ENCODE measurements at regions not wholly inside any gene's neighbourhood (a gene's known extent, or its start where the extent isn't known, plus 50 kb on each side); places are given as distances from the start of the nearest gene placed in this dataset.

DNA sequence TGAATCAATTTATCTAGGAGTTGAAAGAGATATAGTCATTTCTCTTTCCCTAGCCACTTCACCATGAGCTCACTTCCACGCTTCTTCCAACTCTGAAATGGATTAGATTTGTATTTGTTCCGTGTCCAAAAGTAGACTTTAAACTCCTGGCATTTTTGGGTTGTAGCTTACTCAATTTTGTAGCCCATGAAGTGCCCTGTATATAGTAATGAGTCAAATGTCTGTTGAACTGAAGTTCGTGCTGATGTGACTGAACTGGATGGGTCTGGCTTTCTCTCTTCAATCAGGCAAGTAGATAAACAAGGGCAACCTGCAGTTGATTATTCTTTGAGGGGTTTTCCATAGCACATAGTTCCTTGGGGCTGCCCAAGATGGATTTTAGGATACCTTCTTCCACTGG is 450.6 kb downstream of the SH2D1A start:
- ChIA-PET CTCF (no interaction called here), POLR2A (no interaction called here)
- Histone ChIP-seq H3K36me3 (replicated peaks in 1 of 2; ENCODE audit: control extremely low read depth in 1 of 2, control insufficient read depth in 1 of 2, extremely low read depth in 1 of 2, insufficient read depth in 2 of 2, low read length in 1 of 2) (no peaks in the 10 kb centered on the region), H3K27ac (ENCODE audit: low read length in 2 of 2) (no peak overlapping the region), H3K4me1 (ENCODE audit: control insufficient read depth in 2 of 2, insufficient read depth in 2 of 2, low read length in 2 of 2) (no peaks in the 10 kb centered on the region), H2AFZ (ENCODE audit: insufficient read depth, low read depth, low read length, poor library complexity, severe bottlenecking) (no peak overlapping the region), H3K79me2 (ENCODE audit: control insufficient read depth, insufficient read depth, low read length) (no peaks in the 10 kb centered on the region), H3K4me2 (replicated peaks; ENCODE audit: low read depth, low read length, poor library complexity, severe bottlenecking) (no peak overlapping the region), H3K4me3 (ENCODE audit: control extremely low read depth in 1 of 5, extremely low read depth in 1 of 5, insufficient read depth in 1 of 5, low read depth in 2 of 5, low read length in 4 of 5) (no peak overlapping the region), H3K9me3 (ENCODE audit: control extremely low read depth in 1 of 3, control insufficient read depth in 2 of 3, insufficient read depth in 1 of 3, low read length in 2 of 3) (no peaks in the 10 kb centered on the region), H3K9ac (ENCODE audit: low read length) (no peak overlapping the region), H3K27me3 (replicated peaks in 1 of 4; ENCODE audit: control extremely low read depth in 1 of 4, control insufficient read depth in 3 of 4, insufficient read depth in 4 of 4, low read length in 3 of 4) (no peaks in the 10 kb centered on the region), H4K20me1 (ENCODE audit: control insufficient read depth, insufficient read depth, low read length, poor library complexity, severe bottlenecking) (no peaks in the 10 kb centered on the region)
- Mint-ChIP-seq H3K27ac (no peak overlapping the region), H3K27me3 (no peaks in the 10 kb centered on the region), H3K4me1 (no peaks in the 10 kb centered on the region), H3K4me3 (no peak overlapping the region), H3K9me3 (ENCODE audit: insufficient read depth) (peaks cover 6% of the 10 kb centered on the region)
- ATAC-seq (ENCODE audit: low read depth) (no peak), DNase-seq (no peak)
- no CpG with 5 or more reads among the region's 3 CpGs for WGBS (ENCODE audit: insufficient coverage)
- intact Hi-C loops (cut with micrococcal nuclease) = no loop called here
- no peak for TF ChIP-seq EZH2 (IDR thresholded peaks at IDR 0.05; ENCODE audit: borderline replicate concordance, insufficient read depth, low read depth, low read length, poor library complexity, severe bottlenecking)
- TF ChIP-seq, protein P1, sequence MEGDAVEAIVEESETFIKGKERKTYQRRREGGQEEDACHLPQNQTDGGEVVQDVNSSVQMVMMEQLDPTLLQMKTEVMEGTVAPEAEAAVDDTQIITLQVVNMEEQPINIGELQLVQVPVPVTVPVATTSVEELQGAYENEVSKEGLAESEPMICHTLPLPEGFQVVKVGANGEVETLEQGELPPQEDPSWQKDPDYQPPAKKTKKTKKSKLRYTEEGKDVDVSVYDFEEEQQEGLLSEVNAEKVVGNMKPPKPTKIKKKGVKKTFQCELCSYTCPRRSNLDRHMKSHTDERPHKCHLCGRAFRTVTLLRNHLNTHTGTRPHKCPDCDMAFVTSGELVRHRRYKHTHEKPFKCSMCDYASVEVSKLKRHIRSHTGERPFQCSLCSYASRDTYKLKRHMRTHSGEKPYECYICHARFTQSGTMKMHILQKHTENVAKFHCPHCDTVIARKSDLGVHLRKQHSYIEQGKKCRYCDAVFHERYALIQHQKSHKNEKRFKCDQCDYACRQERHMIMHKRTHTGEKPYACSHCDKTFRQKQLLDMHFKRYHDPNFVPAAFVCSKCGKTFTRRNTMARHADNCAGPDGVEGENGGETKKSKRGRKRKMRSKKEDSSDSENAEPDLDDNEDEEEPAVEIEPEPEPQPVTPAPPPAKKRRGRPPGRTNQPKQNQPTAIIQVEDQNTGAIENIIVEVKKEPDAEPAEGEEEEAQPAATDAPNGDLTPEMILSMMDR (IDR thresholded peaks at IDR 0.05) = no peak

DNA sequence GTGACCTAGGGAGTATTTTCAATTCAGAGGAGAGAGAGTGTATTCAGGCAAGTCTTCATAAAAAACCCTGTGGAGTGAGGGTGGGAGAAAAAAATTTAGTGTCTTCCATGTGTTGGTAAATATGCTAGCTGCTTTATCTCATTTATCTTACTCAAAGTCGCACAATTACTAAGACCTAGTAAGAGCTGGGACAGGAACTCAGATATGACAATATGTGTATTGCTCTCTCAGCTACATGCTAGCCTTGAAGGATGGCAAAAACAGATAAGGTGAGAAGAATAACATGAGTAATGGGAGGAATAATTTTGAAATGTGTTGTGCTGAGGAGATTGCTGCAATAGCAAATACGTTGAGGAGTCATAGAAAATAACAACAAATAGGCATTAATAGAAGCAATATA is 458.6 kb downstream of the SH2D1A start:
- CTCF ChIA-PET = no interaction called here
- H3K27me3 ChIP-seq (replicated peaks in 1 of 4; ENCODE audit: control extremely low read depth in 1 of 4, control insufficient read depth in 3 of 4, insufficient read depth in 4 of 4, low read length in 3 of 4) = no peaks in the 10 kb centered on the region
- no peak overlapping the region for H3K27ac ChIP-seq (ENCODE audit: low read length in 2 of 2)
- no peak overlapping the region for H3K4me3 Mint-ChIP-seq
- H3K9me3 ChIP-seq (ENCODE audit: control extremely low read depth in 1 of 3, control insufficient read depth in 2 of 3, insufficient read depth in 1 of 3, low read length in 2 of 3) = no peaks in the 10 kb centered on the region
- H3K9ac ChIP-seq (ENCODE audit: low read length) = no peak overlapping the region
- H3K4me1 Mint-ChIP-seq = no peaks in the 10 kb centered on the region
- H4K20me1 ChIP-seq (ENCODE audit: control insufficient read depth, insufficient read depth, low read length, poor library complexity, severe bottlenecking) = no peaks in the 10 kb centered on the region
- TF ChIP-seq, protein P1 (IDR thresholded peaks at IDR 0.05) = no peak
- no peak for TF ChIP-seq EZH2 (IDR thresholded peaks at IDR 0.05; ENCODE audit: borderline replicate concordance, insufficient read depth, low read depth, low read length, poor library complexity, severe bottlenecking)
- H3K9me3 Mint-ChIP-seq (ENCODE audit: insufficient read depth) = peaks cover 11% of the 10 kb centered on the region
- no peak overlapping the region for H3K4me2 ChIP-seq (replicated peaks; ENCODE audit: low read depth, low read length, poor library complexity, severe bottlenecking)
- H3K36me3 ChIP-seq (replicated peaks in 1 of 2; ENCODE audit: control extremely low read depth in 1 of 2, control insufficient read depth in 1 of 2, extremely low read depth in 1 of 2, insufficient read depth in 2 of 2, low read length in 1 of 2) = no peaks in the 10 kb centered on the region
- H2AFZ ChIP-seq (ENCODE audit: insufficient read depth, low read depth, low read length, poor library complexity, severe bottlenecking) = no peak overlapping the region
- no peak overlapping the region for H3K4me3 ChIP-seq (ENCODE audit: control extremely low read depth in 1 of 5, extremely low read depth in 1 of 5, insufficient read depth in 1 of 5, low read depth in 2 of 5, low read length in 4 of 5)
- H3K27me3 Mint-ChIP-seq = no peaks in the 10 kb centered on the region
- DNase-seq = no peak
- H3K27ac Mint-ChIP-seq = no peak overlapping the region
- intact Hi-C loops (cut with micrococcal nuclease) = no loop called here
- POLR2A ChIA-PET = no interaction called here
- no peaks in the 10 kb centered on the region for H3K79me2 ChIP-seq (ENCODE audit: control insufficient read depth, insufficient read depth, low read length)
- no peaks in the 10 kb centered on the region for H3K4me1 ChIP-seq (ENCODE audit: control insufficient read depth in 2 of 2, insufficient read depth in 2 of 2, low read length in 2 of 2)
- no CpG with 5 or more reads among the region's 2 CpGs for WGBS (ENCODE audit: insufficient coverage)
- ATAC-seq (ENCODE audit: low read depth) = no peak
